Ishikawa (cell line): ENCODE measurements at regions not wholly inside any gene's neighbourhood (a gene's known extent, or its start where the extent isn't known, plus 50 kb on each side); places are given as distances from the start of the nearest gene placed in this dataset.

ENCODE experiments used
- CREB1 ChIP-seq: IDR thresholded peaks from 2 replicates; pipeline ENCODE4 v1.6.1; 2012; ENCODE audit warnings: low read depth
- EP300 ChIP-seq: IDR thresholded peaks from 2 replicates; pipeline ENCODE4 v1.6.1; 2012; ENCODE audit warnings: borderline replicate concordance
- MAX ChIP-seq: IDR thresholded peaks from 2 replicates; pipeline ENCODE4 v1.6.1; 2012
- NFIC ChIP-seq: IDR thresholded peaks from 2 replicates; pipeline ENCODE4 v1.6.1; 2012
- RAD21 ChIP-seq: IDR thresholded peaks from 2 replicates; pipeline ENCODE4 v1.6.1; 2012; ENCODE audit warnings: low read depth
- REST ChIP-seq: IDR thresholded peaks from 2 replicates; pipeline ENCODE4 v1.6.1; 2012; ENCODE audit warnings: low read depth, mild to moderate bottlenecking
- TAF1 ChIP-seq: IDR thresholded peaks from 2 replicates; pipeline ENCODE4 v1.6.1; 2012; ENCODE audit warnings: low read depth, mild to moderate bottlenecking
- USF1 ChIP-seq: IDR thresholded peaks from 2 replicates; pipeline ENCODE4 v1.6.1; 2012
- YY1 ChIP-seq: IDR thresholded peaks from 2 replicates; pipeline ENCODE4 v1.6.1; 2012; ENCODE audit warnings: low read depth
- ZBTB7A ChIP-seq: IDR thresholded peaks from 2 replicates; pipeline ENCODE4 v1.6.1; 2012; ENCODE audit warnings: low read depth

GRCh38 chr5:82806513-82806912, 270.7 kb downstream of the TMEM167A start:
- TF ChIP-seq EP300 (no peak), REST (no peak), TAF1 (no peak), MAX (no peak), YY1 (no peak), USF1 (no peak), CREB1 (no peak), ZBTB7A (no peak), NFIC (no peak), RAD21 (no peak)
